ENCODE measurements at regions not wholly inside any gene's neighbourhood (a gene's known extent, or its start where the extent isn't known, plus 50 kb on each side); places are given as distances from the start of the nearest gene placed in this dataset.

DNA sequence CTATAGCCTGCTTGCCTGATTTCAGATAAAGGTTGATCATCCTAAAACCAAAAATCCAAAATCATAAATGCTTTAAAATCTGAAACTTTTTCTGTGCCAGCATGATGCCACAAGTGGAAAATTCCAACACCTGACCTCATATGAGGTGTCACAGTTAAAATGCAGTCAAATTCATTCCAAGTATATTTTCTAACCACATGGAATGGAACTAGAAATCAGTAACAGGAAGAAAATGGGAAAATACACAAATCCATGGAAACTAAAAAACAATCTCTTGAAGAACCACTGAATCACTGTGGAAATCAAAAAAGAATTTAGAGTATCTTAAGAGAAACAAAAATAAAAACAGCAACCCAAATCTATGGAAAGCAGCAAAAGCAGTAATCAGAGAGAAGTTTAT is 297.5 kb upstream of the COX7C start:
- no peak overlapping the region for H3K9ac ChIP-seq (ENCODE audit: low read length)
- H3K9me3 ChIP-seq (ENCODE audit: control insufficient read depth, low read length) = no peaks in the 10 kb centered on the region
- no peaks in the 10 kb centered on the region for H3K36me3 ChIP-seq (ENCODE audit: control insufficient read depth, insufficient read depth, low read length)
- H3K4me1 ChIP-seq (ENCODE audit: control insufficient read depth, insufficient read depth, low read length) = no peaks in the 10 kb centered on the region
- H3K4me3 ChIP-seq (ENCODE audit: low read length) = no peak overlapping the region
- H3K27me3 ChIP-seq (ENCODE audit: control insufficient read depth, insufficient read depth, low read length) = no peaks in the 10 kb centered on the region

DNA sequence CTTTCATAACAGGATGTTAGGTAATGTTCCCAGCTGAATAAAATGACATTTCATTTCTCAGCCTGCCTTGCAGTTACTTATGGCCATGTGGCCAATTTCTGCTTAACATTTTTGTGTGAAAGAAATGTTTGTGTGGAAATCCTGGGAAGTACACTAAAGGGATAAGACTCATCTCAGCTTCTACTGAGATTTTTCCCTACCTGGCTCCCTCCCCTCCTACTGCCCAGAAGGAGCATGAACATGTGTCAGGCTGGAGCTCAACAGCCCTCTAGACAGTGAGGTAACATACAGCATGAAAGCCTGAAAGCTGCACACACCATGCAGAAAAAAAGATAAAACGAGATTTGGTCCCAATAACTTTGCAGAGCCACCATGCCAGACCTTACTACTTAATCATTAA is 288.4 kb upstream of the COX7C start:
- Histone ChIP-seq H3K27me3 (ENCODE audit: control insufficient read depth, insufficient read depth, low read length) (no peaks in the 10 kb centered on the region), H3K9me3 (ENCODE audit: control insufficient read depth, low read length) (no peaks in the 10 kb centered on the region), H3K4me1 (ENCODE audit: control insufficient read depth, insufficient read depth, low read length) (no peaks in the 10 kb centered on the region), H3K4me3 (ENCODE audit: low read length) (no peak overlapping the region), H3K36me3 (ENCODE audit: control insufficient read depth, insufficient read depth, low read length) (no peaks in the 10 kb centered on the region), H3K9ac (ENCODE audit: low read length) (no peak overlapping the region)

DNA sequence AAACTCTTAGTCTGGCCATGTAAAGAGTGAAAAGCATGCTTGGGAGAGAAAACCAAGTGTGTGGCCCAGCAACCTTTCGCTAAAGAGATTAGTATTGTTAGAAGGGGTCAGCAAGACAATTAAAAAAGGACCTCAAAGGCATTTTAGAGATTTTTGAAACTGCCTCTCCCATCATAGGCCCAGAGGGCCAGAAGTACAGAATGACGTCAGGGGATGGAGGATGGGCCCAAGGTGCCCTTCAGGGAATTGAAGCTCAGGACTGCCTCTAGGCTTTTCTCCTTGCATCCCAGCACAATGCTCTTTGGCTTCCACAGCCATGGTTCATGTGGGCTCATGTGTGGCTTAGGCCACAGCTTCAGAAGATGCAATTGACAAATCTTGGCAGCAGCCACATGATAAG is 287.0 kb upstream of the COX7C start:
- no peaks in the 10 kb centered on the region for H3K27me3 ChIP-seq (ENCODE audit: control insufficient read depth, insufficient read depth, low read length)
- H3K9me3 ChIP-seq (ENCODE audit: control insufficient read depth, low read length) = no peaks in the 10 kb centered on the region
- no peak overlapping the region for H3K4me3 ChIP-seq (ENCODE audit: low read length)
- H3K4me1 ChIP-seq (ENCODE audit: control insufficient read depth, insufficient read depth, low read length) = no peaks in the 10 kb centered on the region
- H3K9ac ChIP-seq (ENCODE audit: low read length) = no peak overlapping the region
- H3K36me3 ChIP-seq (ENCODE audit: control insufficient read depth, insufficient read depth, low read length) = no peaks in the 10 kb centered on the region

DNA sequence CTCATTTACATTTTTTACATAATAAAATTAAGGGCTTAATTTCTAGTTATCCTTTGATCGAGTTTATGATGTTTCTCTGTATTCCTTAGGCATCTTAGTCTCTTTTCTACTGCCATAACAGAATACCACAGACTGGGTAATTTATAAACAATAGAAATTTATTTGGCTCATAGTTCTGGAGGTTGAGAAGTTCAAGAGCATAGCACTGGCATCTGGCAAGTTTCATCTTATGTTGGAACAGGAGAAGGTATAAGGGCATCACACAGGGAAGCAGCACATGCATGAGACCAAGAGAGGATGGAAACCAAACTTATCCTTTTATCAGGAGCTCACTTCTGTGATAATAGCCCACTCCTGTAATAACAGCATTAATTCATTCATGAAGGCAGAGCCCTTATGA is 284.9 kb upstream of the COX7C start:
- Histone ChIP-seq H3K36me3 (ENCODE audit: control insufficient read depth, insufficient read depth, low read length) (no peaks in the 10 kb centered on the region), H3K4me1 (ENCODE audit: control insufficient read depth, insufficient read depth, low read length) (no peaks in the 10 kb centered on the region), H3K4me3 (ENCODE audit: low read length) (no peak overlapping the region), H3K9me3 (ENCODE audit: control insufficient read depth, low read length) (no peaks in the 10 kb centered on the region), H3K9ac (ENCODE audit: low read length) (no peak overlapping the region), H3K27me3 (ENCODE audit: control insufficient read depth, insufficient read depth, low read length) (no peaks in the 10 kb centered on the region)

DNA sequence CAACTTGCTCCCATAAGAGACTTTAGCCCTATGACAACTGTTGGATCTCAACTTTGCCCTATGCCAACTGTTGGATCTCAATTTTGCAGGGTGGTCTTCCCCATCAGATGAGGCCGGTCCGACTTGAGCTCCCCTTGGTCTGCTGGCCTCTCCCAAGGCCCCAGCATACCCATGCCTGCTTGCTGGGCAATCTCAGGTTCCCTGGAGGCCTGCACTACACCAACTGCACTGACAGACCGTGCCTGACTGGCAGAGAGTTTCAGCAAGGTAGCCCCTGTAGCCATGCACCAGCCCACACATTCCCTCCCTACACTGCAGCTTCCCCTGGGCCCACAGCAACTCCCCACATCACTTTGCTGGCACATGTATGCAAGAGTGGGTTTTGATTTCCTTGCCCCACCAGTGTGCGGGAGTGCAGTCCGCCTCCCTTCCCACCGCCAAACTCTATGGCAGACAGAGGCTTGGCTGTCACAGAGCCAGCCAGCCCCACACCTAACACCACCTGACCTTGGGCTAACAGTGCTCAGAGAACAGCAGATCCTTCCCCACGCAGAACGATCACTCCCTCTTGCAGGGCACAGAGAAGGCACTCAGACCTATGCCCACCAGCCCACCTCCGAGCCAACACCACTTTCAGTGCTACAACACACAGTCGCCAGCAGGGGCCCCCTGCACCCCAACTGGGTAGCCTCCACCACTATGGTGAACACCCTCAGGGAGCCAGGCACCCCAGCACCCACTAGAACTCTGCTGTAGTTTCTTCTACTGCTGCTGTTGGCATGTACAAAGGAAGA is 279.9 kb upstream of the COX7C start:
- no peak overlapping the region for H3K9ac ChIP-seq (ENCODE audit: low read length)
- H3K4me3 ChIP-seq (ENCODE audit: low read length) = no peak overlapping the region
- H3K4me1 ChIP-seq (ENCODE audit: control insufficient read depth, insufficient read depth, low read length) = no peaks in the 10 kb centered on the region
- no peaks in the 10 kb centered on the region for H3K27me3 ChIP-seq (ENCODE audit: control insufficient read depth, insufficient read depth, low read length)
- H3K36me3 ChIP-seq (ENCODE audit: control insufficient read depth, insufficient read depth, low read length) = no peaks in the 10 kb centered on the region
- H3K9me3 ChIP-seq (ENCODE audit: control insufficient read depth, low read length) = no peaks in the 10 kb centered on the region

DNA sequence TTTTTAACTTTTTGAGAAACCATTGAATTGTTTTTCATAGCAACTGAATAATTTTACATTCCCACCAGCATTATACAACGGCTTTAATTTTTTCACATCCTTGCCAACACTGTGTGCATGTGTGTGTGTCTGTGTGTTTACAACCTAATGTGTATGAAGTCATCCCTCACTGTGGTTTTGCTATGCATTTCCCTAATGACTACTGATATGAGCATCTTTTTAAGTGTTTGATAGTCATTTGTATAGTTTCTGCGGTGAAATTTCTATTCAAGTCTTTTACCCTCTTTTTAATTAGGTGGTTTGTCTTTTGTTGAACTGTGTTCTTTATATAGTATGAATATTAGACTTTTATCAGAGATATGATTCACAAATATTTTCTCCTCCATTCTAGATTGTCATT is 263.1 kb upstream of the COX7C start:
- H3K4me3 ChIP-seq (ENCODE audit: low read length) = no peak overlapping the region
- H3K9me3 ChIP-seq (ENCODE audit: control insufficient read depth, low read length) = no peaks in the 10 kb centered on the region
- no peaks in the 10 kb centered on the region for H3K4me1 ChIP-seq (ENCODE audit: control insufficient read depth, insufficient read depth, low read length)
- H3K9ac ChIP-seq (ENCODE audit: low read length) = no peak overlapping the region
- H3K27me3 ChIP-seq (ENCODE audit: control insufficient read depth, insufficient read depth, low read length) = no peaks in the 10 kb centered on the region
- no peaks in the 10 kb centered on the region for H3K36me3 ChIP-seq (ENCODE audit: control insufficient read depth, insufficient read depth, low read length)

DNA sequence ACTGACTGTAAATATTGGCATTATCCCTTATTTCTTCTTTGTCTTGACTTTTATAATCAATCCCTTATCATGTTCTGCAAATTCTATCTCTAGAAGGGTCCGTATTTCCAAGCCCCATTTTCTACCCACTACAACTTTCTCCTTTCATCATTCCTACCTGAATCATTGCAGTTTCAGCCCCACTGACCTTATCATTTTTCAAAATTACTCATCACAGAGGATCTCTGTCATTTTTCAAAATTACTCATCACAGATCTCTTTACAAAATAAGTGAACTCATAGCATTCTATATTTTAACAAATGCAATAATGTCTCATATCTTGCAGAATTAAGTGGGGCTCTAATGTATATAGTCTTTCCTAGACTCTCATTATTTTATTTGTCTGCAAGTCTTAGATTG is 256.9 kb upstream of the COX7C start:
- H3K27me3 ChIP-seq (ENCODE audit: control insufficient read depth, insufficient read depth, low read length) = no peaks in the 10 kb centered on the region
- H3K4me3 ChIP-seq (ENCODE audit: low read length) = no peak overlapping the region
- no peak overlapping the region for H3K9ac ChIP-seq (ENCODE audit: low read length)
- no peaks in the 10 kb centered on the region for H3K4me1 ChIP-seq (ENCODE audit: control insufficient read depth, insufficient read depth, low read length)
- H3K36me3 ChIP-seq (ENCODE audit: control insufficient read depth, insufficient read depth, low read length) = no peaks in the 10 kb centered on the region
- H3K9me3 ChIP-seq (ENCODE audit: control insufficient read depth, low read length) = no peaks in the 10 kb centered on the region

DNA sequence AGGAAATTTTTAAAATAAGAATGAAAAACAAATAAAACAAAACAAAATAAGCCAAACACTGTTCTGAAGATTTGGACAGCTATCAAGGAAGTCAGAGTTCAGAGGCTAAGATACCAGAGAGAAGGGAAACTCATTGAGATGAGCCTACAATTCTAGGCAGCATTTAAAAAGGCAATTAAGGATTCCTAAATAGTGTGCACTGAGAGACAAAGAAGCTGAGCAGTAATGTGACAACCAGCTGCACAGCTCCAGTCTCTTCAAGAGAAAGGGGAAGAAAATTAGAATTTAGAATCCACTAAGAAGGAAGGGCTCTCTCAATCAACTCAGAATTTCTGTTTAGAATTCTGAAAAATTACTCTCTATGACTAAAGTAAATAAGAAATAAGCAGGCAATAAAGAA is 246.7 kb upstream of the COX7C start:
- Histone ChIP-seq H3K27me3 (ENCODE audit: control insufficient read depth, insufficient read depth, low read length) (no peaks in the 10 kb centered on the region), H3K9ac (ENCODE audit: low read length) (no peak overlapping the region), H3K4me3 (ENCODE audit: low read length) (no peak overlapping the region), H3K36me3 (ENCODE audit: control insufficient read depth, insufficient read depth, low read length) (no peaks in the 10 kb centered on the region), H3K9me3 (ENCODE audit: control insufficient read depth, low read length) (no peaks in the 10 kb centered on the region), H3K4me1 (ENCODE audit: control insufficient read depth, insufficient read depth, low read length) (no peaks in the 10 kb centered on the region)

DNA sequence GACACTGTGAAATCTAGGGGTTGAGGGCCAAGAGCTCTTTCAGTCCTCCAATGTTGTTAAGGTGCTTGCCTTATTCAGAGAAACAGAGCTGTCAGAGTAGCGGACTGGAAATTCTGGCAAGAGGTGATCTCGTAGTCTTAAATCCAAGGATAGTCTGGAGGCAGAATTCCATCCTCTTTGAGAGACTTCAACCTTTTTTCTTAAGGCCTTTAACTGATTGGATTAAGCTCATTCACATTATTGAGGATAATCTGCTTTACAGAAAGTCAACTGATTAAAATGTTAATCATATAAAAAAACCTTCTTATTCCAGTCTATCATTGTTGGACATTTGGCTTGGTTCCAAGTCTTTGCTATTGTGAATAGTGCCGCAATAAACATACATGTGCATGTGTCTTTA is 243.1 kb upstream of the COX7C start:
- Histone ChIP-seq H3K27me3 (ENCODE audit: control insufficient read depth, insufficient read depth, low read length) (no peaks in the 10 kb centered on the region), H3K36me3 (ENCODE audit: control insufficient read depth, insufficient read depth, low read length) (no peaks in the 10 kb centered on the region), H3K9me3 (ENCODE audit: control insufficient read depth, low read length) (no peaks in the 10 kb centered on the region), H3K4me3 (ENCODE audit: low read length) (no peak overlapping the region), H3K4me1 (ENCODE audit: control insufficient read depth, insufficient read depth, low read length) (no peaks in the 10 kb centered on the region), H3K9ac (ENCODE audit: low read length) (no peak overlapping the region)

DNA sequence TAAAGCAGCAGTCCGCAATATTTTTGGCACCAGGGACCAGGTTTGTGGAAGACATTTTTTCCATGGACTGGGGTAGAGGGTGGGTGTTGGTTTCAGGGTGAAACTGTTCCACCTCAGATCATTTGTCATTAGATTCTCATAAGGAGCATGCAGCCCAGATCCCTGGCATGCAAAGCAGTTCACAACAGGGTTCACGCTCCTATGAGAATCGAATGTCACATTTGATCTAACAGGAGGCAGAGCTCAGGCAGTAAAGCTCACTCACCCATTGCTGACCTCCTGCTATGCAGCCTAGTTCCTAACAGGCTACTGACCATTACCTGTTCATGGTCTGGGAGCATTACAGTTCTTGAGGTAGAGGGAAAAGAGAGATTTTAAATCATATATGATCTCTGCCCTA is 241.5 kb upstream of the COX7C start:
- Histone ChIP-seq H3K27me3 (ENCODE audit: control insufficient read depth, insufficient read depth, low read length) (no peaks in the 10 kb centered on the region), H3K4me3 (ENCODE audit: low read length) (no peak overlapping the region), H3K4me1 (ENCODE audit: control insufficient read depth, insufficient read depth, low read length) (no peaks in the 10 kb centered on the region)

DNA sequence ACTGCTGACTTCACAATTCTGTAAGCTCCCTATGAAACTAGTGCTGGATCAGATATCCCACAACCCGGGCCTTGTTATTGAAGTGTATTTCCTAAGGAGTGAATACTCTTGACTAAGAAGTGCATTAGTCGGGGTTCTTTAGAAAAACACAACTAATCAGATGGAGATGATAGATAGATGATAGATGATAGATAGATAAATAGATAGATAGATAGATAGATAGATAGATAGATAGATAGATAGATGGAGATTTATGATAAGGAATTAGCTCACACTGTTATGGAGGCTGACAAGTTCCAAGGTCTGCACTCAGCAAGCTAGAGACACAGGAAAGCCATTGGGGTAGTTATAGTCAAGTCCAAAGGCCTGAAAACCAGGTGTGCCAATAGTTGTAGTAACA is 214.6 kb upstream of the COX7C start:
- no peaks in the 10 kb centered on the region for H3K4me1 ChIP-seq (ENCODE audit: control insufficient read depth, insufficient read depth, low read length)
- no peaks in the 10 kb centered on the region for H3K9me3 ChIP-seq (ENCODE audit: control insufficient read depth, low read length)
- H3K9ac ChIP-seq (ENCODE audit: low read length) = no peak overlapping the region
- no peaks in the 10 kb centered on the region for H3K36me3 ChIP-seq (ENCODE audit: control insufficient read depth, insufficient read depth, low read length)
- H3K4me3 ChIP-seq (ENCODE audit: low read length) = no peak overlapping the region
- no peaks in the 10 kb centered on the region for H3K27me3 ChIP-seq (ENCODE audit: control insufficient read depth, insufficient read depth, low read length)

More for the DNA sequence above, 241.5 kb upstream of the COX7C start:
- no peaks in the 10 kb centered on the region for H3K9me3 ChIP-seq (ENCODE audit: control insufficient read depth, low read length)
- H3K36me3 ChIP-seq (ENCODE audit: control insufficient read depth, insufficient read depth, low read length) = no peaks in the 10 kb centered on the region
- H3K9ac ChIP-seq (ENCODE audit: low read length) = no peak overlapping the region

DNA sequence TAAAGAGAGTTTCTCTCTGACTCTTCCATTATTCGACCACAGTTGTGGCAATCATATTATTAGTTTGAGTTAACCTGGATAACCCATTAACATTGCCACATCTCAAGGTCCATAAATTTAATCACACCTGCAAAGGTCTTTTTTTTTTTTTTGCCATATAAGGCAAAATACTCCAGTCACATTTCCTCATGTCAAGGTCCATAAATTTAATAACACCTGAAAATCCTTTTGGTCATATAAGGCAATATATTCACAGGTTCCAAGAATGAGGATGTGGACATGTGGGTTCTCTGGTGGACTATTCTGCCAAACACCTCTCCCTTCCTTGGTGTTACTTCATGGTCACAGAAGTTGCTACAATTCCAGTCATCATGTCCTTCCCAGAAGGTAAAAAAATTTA is 213.5 kb upstream of the COX7C start:
- no peaks in the 10 kb centered on the region for H3K9me3 ChIP-seq (ENCODE audit: control insufficient read depth, low read length)
- no peaks in the 10 kb centered on the region for H3K27me3 ChIP-seq (ENCODE audit: control insufficient read depth, insufficient read depth, low read length)
- H3K4me1 ChIP-seq (ENCODE audit: control insufficient read depth, insufficient read depth, low read length) = no peaks in the 10 kb centered on the region
- H3K9ac ChIP-seq (ENCODE audit: low read length) = no peak overlapping the region
- H3K36me3 ChIP-seq (ENCODE audit: control insufficient read depth, insufficient read depth, low read length) = no peaks in the 10 kb centered on the region
- no peak overlapping the region for H3K4me3 ChIP-seq (ENCODE audit: low read length)

DNA sequence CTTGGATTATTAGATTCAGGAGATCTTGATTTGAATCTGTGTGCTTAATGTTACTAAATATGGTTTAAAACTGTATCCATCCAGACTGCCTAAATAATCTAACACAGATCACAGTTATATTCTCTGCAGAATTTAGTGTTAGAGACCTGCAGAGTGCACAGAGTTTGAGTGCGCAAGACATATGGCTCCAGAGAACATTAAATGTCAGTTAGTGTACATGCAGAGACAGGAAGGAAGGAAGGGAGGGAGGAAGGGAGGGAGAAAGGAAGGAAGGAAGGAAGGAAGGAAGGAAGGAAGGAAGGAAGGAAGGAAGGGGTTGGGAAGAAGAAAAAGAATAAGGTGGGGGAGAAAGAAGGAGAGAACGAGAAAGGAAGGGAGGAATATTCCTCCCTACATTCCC is 210.0 kb upstream of the COX7C start:
- no peaks in the 10 kb centered on the region for H3K9me3 ChIP-seq (ENCODE audit: control insufficient read depth, low read length)
- no peak overlapping the region for H3K4me3 ChIP-seq (ENCODE audit: low read length)
- no peaks in the 10 kb centered on the region for H3K4me1 ChIP-seq (ENCODE audit: control insufficient read depth, insufficient read depth, low read length)
- no peaks in the 10 kb centered on the region for H3K27me3 ChIP-seq (ENCODE audit: control insufficient read depth, insufficient read depth, low read length)
- no peak overlapping the region for H3K9ac ChIP-seq (ENCODE audit: low read length)
- H3K36me3 ChIP-seq (ENCODE audit: control insufficient read depth, insufficient read depth, low read length) = no peaks in the 10 kb centered on the region

Data from mucosa of stomach (tissue), 1 donor.